Liver (tissue), 8 donors: ENCODE measurements at regions not wholly inside any gene's neighbourhood (a gene's known extent, or its start where the extent isn't known, plus 50 kb on each side); places are given as distances from the start of the nearest gene placed in this dataset.

Experiments
- DNase-seq: peaks from one replicate; pipeline ENCODE4 v3.0.0-alpha.2; 2017; ENCODE audit warnings: low spot score
- H3K27ac ChIP-seq, 2 donors: one replicate each; pipeline ENCODE4 v1.7.0; 2013; ENCODE audit warnings: inconsistent platforms in 2 of 2, low read length in 2 of 2, control low read depth in 1 of 2, low read depth in 1 of 2, mild to moderate bottlenecking in 1 of 2
- H3K27me3 ChIP-seq, 4 donors: one replicate each; pipeline versions ENCODE4 v1.6.1 to v1.7.0; 2013; ENCODE audit warnings: low read length in 3 of 4, inconsistent platforms in 1 of 4, mild to moderate bottlenecking in 1 of 4, moderate library complexity in 1 of 4; ENCODE audit not compliant: control insufficient read depth in 4 of 4, insufficient read depth in 4 of 4
- H3K36me3 ChIP-seq, 4 donors: one replicate each; pipeline versions ENCODE4 v1.6.1 to v1.7.0; 2013; ENCODE audit warnings: low read length in 3 of 4, mild to moderate bottlenecking in 3 of 4, low read depth in 1 of 4, moderate library complexity in 1 of 4; ENCODE audit not compliant: control insufficient read depth in 4 of 4, insufficient read depth in 3 of 4
- H3K4me1 ChIP-seq, 4 donors: one replicate each; pipeline versions ENCODE4 v1.6.1 to v1.7.0; 2013; ENCODE audit warnings: low read length in 3 of 4, mild to moderate bottlenecking in 3 of 4, moderate library complexity in 1 of 4; ENCODE audit not compliant: control insufficient read depth in 4 of 4, insufficient read depth in 4 of 4
- H3K4me3 ChIP-seq, 3 donors: one replicate each; pipeline versions ENCODE4 v1.6.1 to v1.7.0; 2013; ENCODE audit warnings: low read length in 3 of 3, control low read depth in 1 of 3, low read depth in 1 of 3, mild to moderate bottlenecking in 1 of 3
- H3K9ac ChIP-seq, 2 donors: one replicate each; pipeline ENCODE4 v1.7.0; 2013; ENCODE audit warnings: low read length in 2 of 2, mild to moderate bottlenecking in 2 of 2, moderate library complexity in 2 of 2, control low read depth in 1 of 2, low read depth in 1 of 2
- H3K9me3 ChIP-seq, 4 donors: one replicate each; pipeline versions ENCODE4 v1.6.1 to v1.7.0; 2013; ENCODE audit warnings: low read length in 3 of 4; ENCODE audit not compliant: control insufficient read depth in 4 of 4
- EGR1 ChIP-seq, 2 donors: IDR thresholded peaks; 2 replicates each; pipeline ENCODE4 v1.6.1; 2016 to 2018; ENCODE audit warnings: antibody characterized with exemption in 2 of 2, low read depth in 2 of 2
- FOXA1 ChIP-seq: IDR thresholded peaks from 2 replicates; pipeline ENCODE4 v1.6.1; 2016; ENCODE audit warnings: antibody characterized with exemption
- FOXA2 ChIP-seq: IDR thresholded peaks from 2 replicates; pipeline ENCODE4 v1.6.1; 2016; ENCODE audit warnings: antibody characterized with exemption
- GABPA ChIP-seq, 2 donors: IDR thresholded peaks in 1 of 2; conservative IDR thresholded peaks in 1 of 2; 2 replicates each; pipeline ENCODE4 v1.6.1; 2016; ENCODE audit warnings: antibody characterized with exemption in 2 of 2, mild to moderate bottlenecking in 1 of 2, moderate library complexity in 1 of 2
- HNF4A ChIP-seq, 2 donors: conservative IDR thresholded peaks; 2 replicates each; pipeline ENCODE4 v1.6.1; 2016; ENCODE audit warnings: antibody characterized with exemption in 2 of 2, mild to moderate bottlenecking in 2 of 2
- HNF4G ChIP-seq: IDR thresholded peaks from 2 replicates; pipeline ENCODE4 v1.6.1; 2016; ENCODE audit warnings: antibody characterized with exemption
- JUND ChIP-seq, 2 donors: IDR thresholded peaks; 2 replicates each; pipeline ENCODE4 v1.6.1; 2016; ENCODE audit warnings: antibody characterized with exemption in 2 of 2
- NR2F2 ChIP-seq: IDR thresholded peaks from 2 replicates; pipeline ENCODE4 v1.6.1; 2016; ENCODE audit warnings: antibody characterized with exemption
- RXRA ChIP-seq, 2 donors: IDR thresholded peaks; 2 replicates each; pipeline ENCODE4 v1.6.1; 2017 to 2018; ENCODE audit warnings: antibody characterized with exemption in 2 of 2, mild to moderate bottlenecking in 1 of 2
- SP1 ChIP-seq: IDR thresholded peaks from 2 replicates; pipeline ENCODE4 v1.6.1; 2018; ENCODE audit warnings: antibody characterized with exemption, mild to moderate bottlenecking
- TAF1 ChIP-seq: conservative IDR thresholded peaks from 2 replicates; pipeline ENCODE4 v1.6.1; 2016; ENCODE audit warnings: antibody characterized with exemption, mild to moderate bottlenecking
- YY1 ChIP-seq: IDR thresholded peaks from 2 replicates; pipeline ENCODE4 v1.6.1; 2016; ENCODE audit warnings: antibody characterized with exemption, mild to moderate bottlenecking
- WGBS: extraction: QIAGEN DNeasy Blood & Tissue Kit; methylation state at CpG from one replicate; pipeline ENCODE4 v1.1.7; 2013; 5-methylcytosine and 5-hydroxymethylcytosine counted together
- TF ChIP-seq, protein P1 (sequence below): IDR thresholded peaks from 2 replicates; pipeline ENCODE4 v1.6.1; 2016; ENCODE audit warnings: antibody characterized with exemption
- TF ChIP-seq, protein P2 (sequence below): IDR thresholded peaks from 2 replicates; pipeline ENCODE4 v1.6.1; 2016; ENCODE audit warnings: antibody characterized with exemption
- TF ChIP-seq, protein P3 (sequence below): fragments of 150-350 bp; IDR thresholded peaks from 2 replicates; pipeline ENCODE4 v1.5.1; 2017; ENCODE audit warnings: improper control_type of control experiment, low read depth, low read length; ENCODE audit not compliant: missing input control
- TF ChIP-seq, protein P4 (sequence below): IDR thresholded peaks from 2 replicates; pipeline ENCODE4 v1.6.1; 2016; ENCODE audit warnings: antibody characterized with exemption, mild to moderate bottlenecking
- donor health status: healthy.
- donor health status: healthy.
- donor health status: healthy.
- donor health status: healthy.
- donor health status: healthy.

DNA sequence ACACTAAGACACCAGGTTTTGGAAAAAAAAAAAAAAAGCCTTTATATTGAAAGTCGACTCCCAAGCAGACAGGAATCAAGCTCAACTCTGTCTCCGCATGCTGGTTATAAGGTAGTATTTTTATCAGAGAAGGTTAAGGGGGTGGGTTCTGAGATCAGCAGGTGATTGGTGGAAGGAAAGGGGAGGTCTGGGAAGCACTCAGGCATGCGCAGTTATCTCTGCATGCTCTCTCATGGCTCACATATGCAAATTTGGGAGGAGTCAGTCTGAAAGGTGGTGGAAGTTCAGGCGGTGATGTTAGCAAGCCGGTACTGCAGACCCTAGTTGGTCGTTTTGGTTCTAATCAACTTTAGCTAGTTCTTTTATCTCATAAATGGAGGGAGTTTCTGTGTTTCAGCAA lies 357.6 kb upstream of the C16orf82 start:
- DNase-seq: no peak
- Histone ChIP-seq H3K27ac (no peak overlapping the region), H3K36me3 (no peaks in the 10 kb centered on the region), H3K4me1 (no peaks in the 10 kb centered on the region), H3K9ac (no peak overlapping the region), H3K27me3 (peaks cover 0 to 5% (median 0%) of the 10 kb centered on the region in 4 donors), H3K9me3 (no peaks in the 10 kb centered on the region), H3K4me3 (no peak overlapping the region)
- no peak for TF ChIP-seq YY1
- TF ChIP-seq, protein P1, sequence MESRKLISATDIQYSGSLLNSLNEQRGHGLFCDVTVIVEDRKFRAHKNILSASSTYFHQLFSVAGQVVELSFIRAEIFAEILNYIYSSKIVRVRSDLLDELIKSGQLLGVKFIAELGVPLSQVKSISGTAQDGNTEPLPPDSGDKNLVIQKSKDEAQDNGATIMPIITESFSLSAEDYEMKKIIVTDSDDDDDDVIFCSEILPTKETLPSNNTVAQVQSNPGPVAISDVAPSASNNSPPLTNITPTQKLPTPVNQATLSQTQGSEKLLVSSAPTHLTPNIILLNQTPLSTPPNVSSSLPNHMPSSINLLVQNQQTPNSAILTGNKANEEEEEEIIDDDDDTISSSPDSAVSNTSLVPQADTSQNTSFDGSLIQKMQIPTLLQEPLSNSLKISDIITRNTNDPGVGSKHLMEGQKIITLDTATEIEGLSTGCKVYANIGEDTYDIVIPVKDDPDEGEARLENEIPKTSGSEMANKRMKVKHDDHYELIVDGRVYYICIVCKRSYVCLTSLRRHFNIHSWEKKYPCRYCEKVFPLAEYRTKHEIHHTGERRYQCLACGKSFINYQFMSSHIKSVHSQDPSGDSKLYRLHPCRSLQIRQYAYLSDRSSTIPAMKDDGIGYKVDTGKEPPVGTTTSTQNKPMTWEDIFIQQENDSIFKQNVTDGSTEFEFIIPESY: no peak
- TF ChIP-seq NR2F2: no peak
- no peak for TF ChIP-seq SP1
- TF ChIP-seq HNF4A (conservative IDR thresholded peaks at IDR 0.05): no peak
- TF ChIP-seq HNF4G: no peak
- TF ChIP-seq, protein P2, sequence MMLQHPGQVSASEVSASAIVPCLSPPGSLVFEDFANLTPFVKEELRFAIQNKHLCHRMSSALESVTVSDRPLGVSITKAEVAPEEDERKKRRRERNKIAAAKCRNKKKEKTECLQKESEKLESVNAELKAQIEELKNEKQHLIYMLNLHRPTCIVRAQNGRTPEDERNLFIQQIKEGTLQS: no peak
- TF ChIP-seq, protein P3, sequence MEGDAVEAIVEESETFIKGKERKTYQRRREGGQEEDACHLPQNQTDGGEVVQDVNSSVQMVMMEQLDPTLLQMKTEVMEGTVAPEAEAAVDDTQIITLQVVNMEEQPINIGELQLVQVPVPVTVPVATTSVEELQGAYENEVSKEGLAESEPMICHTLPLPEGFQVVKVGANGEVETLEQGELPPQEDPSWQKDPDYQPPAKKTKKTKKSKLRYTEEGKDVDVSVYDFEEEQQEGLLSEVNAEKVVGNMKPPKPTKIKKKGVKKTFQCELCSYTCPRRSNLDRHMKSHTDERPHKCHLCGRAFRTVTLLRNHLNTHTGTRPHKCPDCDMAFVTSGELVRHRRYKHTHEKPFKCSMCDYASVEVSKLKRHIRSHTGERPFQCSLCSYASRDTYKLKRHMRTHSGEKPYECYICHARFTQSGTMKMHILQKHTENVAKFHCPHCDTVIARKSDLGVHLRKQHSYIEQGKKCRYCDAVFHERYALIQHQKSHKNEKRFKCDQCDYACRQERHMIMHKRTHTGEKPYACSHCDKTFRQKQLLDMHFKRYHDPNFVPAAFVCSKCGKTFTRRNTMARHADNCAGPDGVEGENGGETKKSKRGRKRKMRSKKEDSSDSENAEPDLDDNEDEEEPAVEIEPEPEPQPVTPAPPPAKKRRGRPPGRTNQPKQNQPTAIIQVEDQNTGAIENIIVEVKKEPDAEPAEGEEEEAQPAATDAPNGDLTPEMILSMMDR: no peak
- no peak for TF ChIP-seq FOXA1
- TF ChIP-seq JUND (IDR thresholded peaks at IDR 0.05): no peak
- no peak for TF ChIP-seq GABPA (IDR thresholded peaks at IDR 0.05 in 1 of 2, conservative IDR thresholded peaks at IDR 0.05 in 1 of 2)
- TF ChIP-seq, protein P4, sequence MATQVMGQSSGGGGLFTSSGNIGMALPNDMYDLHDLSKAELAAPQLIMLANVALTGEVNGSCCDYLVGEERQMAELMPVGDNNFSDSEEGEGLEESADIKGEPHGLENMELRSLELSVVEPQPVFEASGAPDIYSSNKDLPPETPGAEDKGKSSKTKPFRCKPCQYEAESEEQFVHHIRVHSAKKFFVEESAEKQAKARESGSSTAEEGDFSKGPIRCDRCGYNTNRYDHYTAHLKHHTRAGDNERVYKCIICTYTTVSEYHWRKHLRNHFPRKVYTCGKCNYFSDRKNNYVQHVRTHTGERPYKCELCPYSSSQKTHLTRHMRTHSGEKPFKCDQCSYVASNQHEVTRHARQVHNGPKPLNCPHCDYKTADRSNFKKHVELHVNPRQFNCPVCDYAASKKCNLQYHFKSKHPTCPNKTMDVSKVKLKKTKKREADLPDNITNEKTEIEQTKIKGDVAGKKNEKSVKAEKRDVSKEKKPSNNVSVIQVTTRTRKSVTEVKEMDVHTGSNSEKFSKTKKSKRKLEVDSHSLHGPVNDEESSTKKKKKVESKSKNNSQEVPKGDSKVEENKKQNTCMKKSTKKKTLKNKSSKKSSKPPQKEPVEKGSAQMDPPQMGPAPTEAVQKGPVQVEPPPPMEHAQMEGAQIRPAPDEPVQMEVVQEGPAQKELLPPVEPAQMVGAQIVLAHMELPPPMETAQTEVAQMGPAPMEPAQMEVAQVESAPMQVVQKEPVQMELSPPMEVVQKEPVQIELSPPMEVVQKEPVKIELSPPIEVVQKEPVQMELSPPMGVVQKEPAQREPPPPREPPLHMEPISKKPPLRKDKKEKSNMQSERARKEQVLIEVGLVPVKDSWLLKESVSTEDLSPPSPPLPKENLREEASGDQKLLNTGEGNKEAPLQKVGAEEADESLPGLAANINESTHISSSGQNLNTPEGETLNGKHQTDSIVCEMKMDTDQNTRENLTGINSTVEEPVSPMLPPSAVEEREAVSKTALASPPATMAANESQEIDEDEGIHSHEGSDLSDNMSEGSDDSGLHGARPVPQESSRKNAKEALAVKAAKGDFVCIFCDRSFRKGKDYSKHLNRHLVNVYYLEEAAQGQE: no peak
- no peak for TF ChIP-seq EGR1 (IDR thresholded peaks at IDR 0.05; ENCODE audit: low read depth in 2 of 2)
- WGBS: 66% methylated on average over 6 of the region's 6 CpGs

DNA sequence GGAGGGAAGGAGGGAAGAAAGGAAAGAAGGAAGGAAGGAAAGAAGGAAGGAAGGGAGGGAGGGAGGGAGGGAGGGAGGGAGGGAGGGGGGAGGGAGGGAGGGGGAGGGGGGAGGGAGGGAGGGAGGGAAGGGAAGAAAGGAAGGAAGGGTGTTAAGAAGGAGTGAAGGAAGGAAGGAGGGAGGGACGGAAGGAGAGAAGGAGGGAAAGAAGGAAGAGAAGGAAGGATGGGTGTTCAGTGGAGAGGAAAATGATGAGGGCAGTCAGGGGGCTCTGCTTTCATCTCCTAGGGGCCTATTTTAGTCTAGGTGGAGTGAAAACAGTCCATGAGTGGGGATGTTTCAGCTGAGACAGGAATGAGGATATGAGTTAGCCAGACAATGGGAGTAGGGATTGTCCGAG lies 357.0 kb upstream of the C16orf82 start:
- no peaks in the 10 kb centered on the region for H3K9me3 ChIP-seq
- WGBS: 82% methylated on average over 2 of the region's 2 CpGs

More for the DNA sequence above, 357.0 kb upstream of the C16orf82 start:
- Histone ChIP-seq H3K36me3 (no peaks in the 10 kb centered on the region), H3K27me3 (peaks cover 0 to 5% (median 0%) of the 10 kb centered on the region in 4 donors), H3K4me1 (no peaks in the 10 kb centered on the region), H3K4me3 (no peak overlapping the region), H3K27ac (no peak overlapping the region), H3K9ac (no peak overlapping the region)
- no peak for DNase-seq
- TF ChIP-seq, protein P2: no peak
- TF ChIP-seq HNF4A (conservative IDR thresholded peaks at IDR 0.05): no peak
- TF ChIP-seq JUND (IDR thresholded peaks at IDR 0.05): no peak
- TF ChIP-seq RXRA (IDR thresholded peaks at IDR 0.05): no peak
- TF ChIP-seq EGR1 (IDR thresholded peaks at IDR 0.05; ENCODE audit: low read depth in 2 of 2): no peak
- no peak for TF ChIP-seq YY1
- no peak for TF ChIP-seq GABPA (IDR thresholded peaks at IDR 0.05 in 1 of 2, conservative IDR thresholded peaks at IDR 0.05 in 1 of 2)
- TF ChIP-seq, protein P1: no peak
- no peak for TF ChIP-seq FOXA1
- TF ChIP-seq, protein P4: no peak
- TF ChIP-seq HNF4G: no peak
- TF ChIP-seq NR2F2: no peak
- TF ChIP-seq FOXA2: no peak
- no peak for TF ChIP-seq TAF1
